ENCODE measurements at regions not wholly inside any gene's neighbourhood (a gene's known extent, or its start where the extent isn't known, plus 50 kb on each side); places are given as distances from the start of the nearest gene placed in this dataset.

GRCh38 chr6:150745896-150746295, 119.6 kb upstream of the MTHFD1L start:
- peaks cover 9% of the 10 kb centered on the region for H3K79me2 ChIP-seq
- H3K4me1 ChIP-seq (ENCODE audit: insufficient read depth): peaks cover 6% of the 10 kb centered on the region
- no peak overlapping the region for H2AFZ ChIP-seq
- no peak for DNase-seq (ENCODE audit: low spot score)
- H3K9me3 ChIP-seq (ENCODE audit: low read depth): no peaks in the 10 kb centered on the region
- H3K4me3 ChIP-seq: no peak overlapping the region
- no peaks in the 10 kb centered on the region for H3K9me2 ChIP-seq (replicated peaks; ENCODE audit: insufficient read depth)
- H4K20me1 ChIP-seq (ENCODE audit: insufficient read depth, poor library complexity, severe bottlenecking): no peaks in the 10 kb centered on the region
- H3K36me3 ChIP-seq (replicated peaks; ENCODE audit: insufficient read depth, low read depth): no peaks in the 10 kb centered on the region
- H3K27ac ChIP-seq: no peak overlapping the region
- TF ChIP-seq, protein P1, sequence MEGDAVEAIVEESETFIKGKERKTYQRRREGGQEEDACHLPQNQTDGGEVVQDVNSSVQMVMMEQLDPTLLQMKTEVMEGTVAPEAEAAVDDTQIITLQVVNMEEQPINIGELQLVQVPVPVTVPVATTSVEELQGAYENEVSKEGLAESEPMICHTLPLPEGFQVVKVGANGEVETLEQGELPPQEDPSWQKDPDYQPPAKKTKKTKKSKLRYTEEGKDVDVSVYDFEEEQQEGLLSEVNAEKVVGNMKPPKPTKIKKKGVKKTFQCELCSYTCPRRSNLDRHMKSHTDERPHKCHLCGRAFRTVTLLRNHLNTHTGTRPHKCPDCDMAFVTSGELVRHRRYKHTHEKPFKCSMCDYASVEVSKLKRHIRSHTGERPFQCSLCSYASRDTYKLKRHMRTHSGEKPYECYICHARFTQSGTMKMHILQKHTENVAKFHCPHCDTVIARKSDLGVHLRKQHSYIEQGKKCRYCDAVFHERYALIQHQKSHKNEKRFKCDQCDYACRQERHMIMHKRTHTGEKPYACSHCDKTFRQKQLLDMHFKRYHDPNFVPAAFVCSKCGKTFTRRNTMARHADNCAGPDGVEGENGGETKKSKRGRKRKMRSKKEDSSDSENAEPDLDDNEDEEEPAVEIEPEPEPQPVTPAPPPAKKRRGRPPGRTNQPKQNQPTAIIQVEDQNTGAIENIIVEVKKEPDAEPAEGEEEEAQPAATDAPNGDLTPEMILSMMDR (IDR thresholded peaks at IDR 0.05; ENCODE audit: poor library complexity): no peak
- TF ChIP-seq EZH2phosphoT487 (IDR thresholded peaks at IDR 0.05; ENCODE audit: low read depth, severe bottlenecking, unreplicated experiment) (no peak), EZH2 (IDR thresholded peaks at IDR 0.05; ENCODE audit: borderline replicate concordance) (no peak)
- 71% methylated on average over 7 of the region's 7 CpGs for WGBS (ENCODE audit: low lambda C conversion rate, missing lambda C conversion rate)
- H3K4me2 ChIP-seq: no peak overlapping the region
- no peaks in the 10 kb centered on the region for H3K27me3 ChIP-seq

DNA sequence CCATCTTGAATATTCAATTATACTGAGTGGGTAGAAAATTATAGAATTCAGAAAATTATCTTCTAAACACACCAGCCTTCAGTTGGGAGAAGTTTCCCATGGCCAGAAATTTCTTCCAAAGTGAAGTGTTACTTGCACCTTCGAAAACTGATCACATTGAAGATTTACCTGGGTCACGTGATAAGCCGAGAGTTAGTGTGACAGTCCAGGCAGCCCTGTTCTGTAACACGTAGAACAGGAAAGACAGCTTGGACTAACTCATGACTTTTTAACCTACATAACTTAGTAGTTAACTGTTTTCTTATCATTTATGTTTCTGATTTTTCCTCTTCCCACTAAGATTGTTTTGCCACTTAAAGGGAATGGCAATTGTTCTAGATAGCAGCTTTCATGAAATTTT, 118.3 kb upstream of the MTHFD1L start:
- Histone ChIP-seq H3K27ac (no peak overlapping the region), H3K79me2 (peaks cover 9% of the 10 kb centered on the region), H3K4me3 (no peak overlapping the region), H3K27me3 (no peaks in the 10 kb centered on the region), H3K4me1 (ENCODE audit: insufficient read depth) (no peaks in the 10 kb centered on the region), H3K36me3 (replicated peaks; ENCODE audit: insufficient read depth, low read depth) (no peaks in the 10 kb centered on the region), H3K4me2 (no peak overlapping the region), H2AFZ (no peak overlapping the region), H3K9me2 (replicated peaks; ENCODE audit: insufficient read depth) (no peaks in the 10 kb centered on the region), H4K20me1 (ENCODE audit: insufficient read depth, poor library complexity, severe bottlenecking) (no peaks in the 10 kb centered on the region), H3K9me3 (ENCODE audit: low read depth) (no peaks in the 10 kb centered on the region)
- no peak for TF ChIP-seq EZH2 (IDR thresholded peaks at IDR 0.05; ENCODE audit: borderline replicate concordance)
- TF ChIP-seq, protein P1 (IDR thresholded peaks at IDR 0.05; ENCODE audit: poor library complexity): no peak
- TF ChIP-seq EZH2phosphoT487 (IDR thresholded peaks at IDR 0.05; ENCODE audit: low read depth, severe bottlenecking, unreplicated experiment): no peak
- DNase-seq (ENCODE audit: low spot score): peak; percentile 43
- 57% methylated on average over 4 of the region's 4 CpGs for WGBS (ENCODE audit: low lambda C conversion rate, missing lambda C conversion rate)

DNA sequence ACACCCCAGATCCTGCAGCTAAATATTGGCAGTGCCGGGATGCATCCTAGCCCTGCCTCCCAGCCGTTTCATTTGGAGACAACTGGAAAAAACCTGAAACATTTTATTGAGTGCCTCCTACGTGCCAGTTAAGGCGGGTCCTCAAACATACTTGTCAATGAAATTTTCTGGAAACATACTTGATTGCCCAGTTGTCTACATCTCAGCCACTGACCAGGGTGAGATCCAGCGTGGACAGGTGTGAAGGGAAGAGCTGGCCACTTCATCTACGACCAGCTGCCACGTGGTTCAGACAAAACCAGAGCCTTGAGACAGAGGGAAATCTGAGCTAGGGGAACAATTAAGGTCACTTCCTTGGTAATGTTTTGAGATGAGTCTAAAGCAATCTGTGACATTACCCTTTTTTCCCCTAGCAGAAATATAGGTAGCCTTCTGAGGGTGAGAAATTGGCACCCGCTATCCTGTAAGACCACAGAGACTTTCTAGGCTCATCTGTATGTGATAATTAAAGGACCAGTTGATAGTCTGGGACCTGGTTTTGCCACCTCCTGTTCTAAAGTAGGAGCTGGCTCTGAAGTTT, 116.3 kb upstream of the MTHFD1L start:
- Histone ChIP-seq H3K27me3 (no peaks in the 10 kb centered on the region), H4K20me1 (ENCODE audit: insufficient read depth, poor library complexity, severe bottlenecking) (no peaks in the 10 kb centered on the region), H3K9me3 (ENCODE audit: low read depth) (no peaks in the 10 kb centered on the region), H3K4me2 (no peak overlapping the region), H3K4me1 (ENCODE audit: insufficient read depth) (peaks cover 8% of the 10 kb centered on the region), H3K36me3 (replicated peaks; ENCODE audit: insufficient read depth, low read depth) (no peaks in the 10 kb centered on the region), H3K4me3 (no peak overlapping the region), H3K79me2 (peaks cover 9% of the 10 kb centered on the region), H3K27ac (no peak overlapping the region), H2AFZ (no peak overlapping the region), H3K9me2 (replicated peaks; ENCODE audit: insufficient read depth) (no peaks in the 10 kb centered on the region)
- no peak for TF ChIP-seq EZH2 (IDR thresholded peaks at IDR 0.05; ENCODE audit: borderline replicate concordance)
- TF ChIP-seq, protein P1 (IDR thresholded peaks at IDR 0.05; ENCODE audit: poor library complexity): no peak
- TF ChIP-seq EZH2phosphoT487 (IDR thresholded peaks at IDR 0.05; ENCODE audit: low read depth, severe bottlenecking, unreplicated experiment): no peak
- 87% methylated on average over 8 of the region's 8 CpGs for WGBS (ENCODE audit: low lambda C conversion rate, missing lambda C conversion rate)
- no peak for DNase-seq (ENCODE audit: low spot score)

All from hepatocyte (in vitro differentiated cells).